ENCODE measurements at regions not wholly inside any gene's neighbourhood (a gene's known extent, or its start where the extent isn't known, plus 50 kb on each side); places are given as distances from the start of the nearest gene placed in this dataset.
"Not testable (repeated sequence)": the region's sequence is repeated elsewhere in the genome, so short reads cannot be mapped to it uniquely, and the experiment has no call there.

DNA sequence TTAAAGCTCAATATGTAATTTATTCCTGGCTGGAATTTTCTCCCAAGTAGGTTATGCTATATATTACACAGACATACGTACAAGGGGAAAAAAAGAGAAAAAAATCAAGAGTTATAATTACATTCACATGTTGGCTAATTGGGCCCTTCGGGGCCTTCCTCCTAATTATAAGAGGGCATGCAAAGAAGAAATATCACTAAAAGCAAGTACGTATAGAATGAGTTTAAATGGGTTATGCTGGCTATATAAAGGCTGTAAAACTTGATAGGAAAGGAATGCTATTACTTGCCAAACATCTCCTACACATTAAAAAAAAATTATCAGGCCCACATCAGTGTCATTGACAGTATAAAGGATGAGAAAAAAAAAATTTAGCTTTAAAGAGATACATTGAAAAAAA lies 1396.1 kb upstream of the ADGRL4 start:
- no peak for DNase-seq (ENCODE audit: low spot score)

GRCh38 chr1:80401757-80402156 lies 1395.2 kb upstream of the ADGRL4 start:
- no peak for DNase-seq (ENCODE audit: low spot score)

DNA sequence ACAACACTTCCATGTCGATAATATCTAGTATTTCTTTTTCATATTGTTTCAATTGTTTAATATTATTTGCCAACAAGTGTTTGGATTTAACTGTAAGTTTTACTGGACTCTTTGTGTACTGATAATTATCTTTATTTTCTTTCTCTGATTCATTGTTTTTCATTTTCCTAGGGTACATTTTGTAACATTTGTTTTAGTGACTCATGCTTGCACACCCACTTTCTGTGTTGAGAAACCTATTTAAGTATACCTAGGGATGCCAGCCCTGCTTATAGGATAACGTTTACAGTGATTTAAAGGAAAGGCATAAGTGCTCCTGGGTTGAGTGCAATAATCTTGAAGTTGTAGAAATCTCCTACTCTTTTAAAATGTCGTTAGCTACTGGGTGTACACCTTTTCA lies 1386.0 kb upstream of the ADGRL4 start:
- no peak for DNase-seq (ENCODE audit: low spot score)

- DNase-seq (ENCODE audit: low spot score): no peak
These were observed 1379.1 kb upstream of the ADGRL4 start for GRCh38 chr1:80385650-80386049.

- DNase-seq (ENCODE audit: low spot score): no peak
These were observed 1378.4 kb upstream of the ADGRL4 start for GRCh38 chr1:80384959-80385358.

- DNase-seq (ENCODE audit: low spot score): no peak
These were observed 1377.7 kb upstream of the ADGRL4 start for GRCh38 chr1:80384083-80384830.

DNA sequence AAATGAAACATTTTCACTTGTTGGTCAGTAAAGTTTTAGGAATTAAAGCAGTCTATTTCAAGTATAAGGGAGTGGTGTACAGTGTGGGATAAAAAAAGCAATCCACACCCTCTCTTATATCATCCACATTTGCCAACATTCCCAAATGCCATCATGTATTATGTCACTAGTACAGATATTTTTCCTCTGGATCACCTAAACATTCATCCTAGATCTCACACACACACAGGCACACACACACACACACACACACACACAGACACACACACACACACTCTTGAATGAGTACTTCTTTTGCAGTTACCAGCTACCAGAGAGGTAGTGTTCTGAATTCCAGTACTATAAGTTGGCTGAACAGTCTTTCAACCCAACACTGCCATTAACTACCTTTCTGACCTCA lies 1369.1 kb upstream of the ADGRL4 start:
- DNase-seq (ENCODE audit: low spot score): no peak

GRCh38 chr1:80375109-80375508 lies 1368.6 kb upstream of the ADGRL4 start:
- no peak for DNase-seq (ENCODE audit: low spot score)

GRCh38 chr1:80369780-80370179 lies 1363.2 kb upstream of the ADGRL4 start:
- DNase-seq (ENCODE audit: low spot score): no peak

DNA sequence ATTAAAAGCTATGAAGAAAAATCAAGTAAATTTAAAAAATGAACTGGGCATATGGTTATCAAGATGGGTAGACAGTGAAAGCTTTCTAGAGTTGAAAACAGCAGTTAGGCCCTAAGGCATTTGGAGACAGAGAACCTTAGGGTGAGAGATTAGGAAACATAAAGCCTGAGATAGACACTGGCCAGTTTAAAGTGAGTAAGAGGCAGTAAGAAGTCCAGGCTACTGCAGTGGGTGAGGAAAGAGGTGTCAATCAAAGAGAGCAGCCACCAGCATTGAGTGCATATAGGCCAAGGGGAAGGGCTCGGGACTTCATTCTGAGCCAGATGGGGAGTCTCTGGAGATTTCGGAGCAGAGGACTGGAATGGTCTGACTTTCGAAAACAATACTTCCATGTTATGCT lies 1360.5 kb upstream of the ADGRL4 start:
- DNase-seq (ENCODE audit: low spot score): no peak

GRCh38 chr1:80365359-80366021 lies 1359.0 kb upstream of the ADGRL4 start:
- no peak for DNase-seq (ENCODE audit: low spot score)

- no peak for DNase-seq (ENCODE audit: low spot score)
These were observed 1357.4 kb upstream of the ADGRL4 start for GRCh38 chr1:80363689-80364475.

- no peak for DNase-seq (ENCODE audit: low spot score)
These were observed 1353.1 kb upstream of the ADGRL4 start for GRCh38 chr1:80359666-80360065.

DNA sequence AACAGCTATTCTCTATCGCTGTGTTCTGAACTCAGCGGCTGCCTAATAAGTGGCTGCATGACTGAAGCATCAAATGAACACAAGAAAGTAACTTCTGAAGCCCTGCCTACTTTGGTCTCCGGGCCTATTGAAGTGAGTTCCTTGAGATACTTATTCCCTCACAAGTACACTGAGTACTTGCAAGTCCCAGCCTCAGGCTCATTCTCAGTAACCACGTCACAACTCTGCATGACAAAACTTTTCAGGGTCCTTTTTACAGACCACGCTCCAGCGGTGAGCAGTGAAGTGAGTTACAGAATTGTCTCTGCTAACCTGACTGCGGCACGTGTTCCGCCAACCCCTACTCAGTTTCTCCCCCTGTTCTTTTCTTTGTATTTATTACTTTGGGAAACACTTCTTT lies 1342.7 kb upstream of the ADGRL4 start:
- no peak for DNase-seq (ENCODE audit: low spot score)

GRCh38 chr1:80341021-80341420 lies 1334.5 kb upstream of the ADGRL4 start:
- no peak for DNase-seq (ENCODE audit: low spot score)

DNA sequence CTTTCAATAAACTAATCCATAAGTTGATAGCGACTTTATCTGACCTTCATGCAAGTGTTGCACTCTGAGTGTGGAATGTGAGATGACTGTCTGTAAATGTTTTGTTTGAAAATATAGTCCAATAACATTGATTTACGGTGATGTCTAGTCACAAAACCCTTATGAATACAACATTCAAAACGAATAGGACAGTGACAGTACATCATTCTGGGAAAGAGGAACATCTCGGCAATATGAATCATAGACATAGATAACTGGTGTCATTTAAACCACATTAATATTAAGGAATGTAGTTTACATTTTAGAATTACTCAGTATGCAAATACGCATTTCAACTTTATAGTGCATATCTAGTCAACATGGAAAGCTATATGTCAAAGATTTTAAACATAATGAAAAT lies 1311.6 kb upstream of the ADGRL4 start:
- no peak for DNase-seq (ENCODE audit: low spot score)

GRCh38 chr1:80310703-80311245 lies 1304.2 kb upstream of the ADGRL4 start:
- no peak for DNase-seq (ENCODE audit: low spot score)

- DNase-seq (ENCODE audit: low spot score): no peak
These were observed 1298.9 kb upstream of the ADGRL4 start for GRCh38 chr1:80305466-80305865.

DNA sequence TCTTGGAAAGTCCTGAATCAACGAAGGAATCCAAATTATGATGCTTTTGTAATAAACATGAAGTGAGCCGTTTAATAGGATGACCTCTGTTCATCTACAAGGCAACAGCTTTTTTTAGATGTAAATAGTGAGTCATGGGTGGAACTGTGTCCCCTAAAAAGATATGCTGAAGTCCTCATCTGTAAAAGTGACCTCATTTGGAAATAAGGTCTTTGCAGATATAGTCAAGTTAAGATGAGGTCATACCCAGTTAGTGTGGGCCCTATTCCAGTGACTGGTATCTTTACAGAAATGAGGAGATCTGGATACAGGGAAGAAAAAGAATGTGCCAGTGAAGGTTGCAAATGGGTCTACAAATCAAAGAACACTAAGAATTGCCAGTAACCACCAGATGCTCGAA lies 1287.3 kb upstream of the ADGRL4 start:
- DNase-seq (ENCODE audit: low spot score): no peak

DNA sequence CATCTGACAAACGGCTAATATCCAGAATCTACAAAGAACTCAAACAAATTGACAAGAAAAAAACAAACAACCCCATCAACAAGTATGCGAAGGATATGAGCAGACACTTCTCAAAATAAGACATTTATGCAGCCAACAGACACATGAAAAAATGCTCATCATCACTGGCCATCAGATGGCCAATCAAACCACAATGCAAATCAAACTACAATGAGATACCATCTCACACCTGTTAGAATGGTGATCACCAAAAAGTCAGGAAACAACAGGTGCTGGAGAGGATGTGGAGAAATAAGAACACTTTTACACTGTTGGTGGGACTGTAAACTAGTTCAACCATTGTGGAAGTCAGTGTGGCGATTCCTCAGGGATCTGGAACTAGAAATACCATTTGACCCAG lies 1282.2 kb upstream of the ADGRL4 start:
- not testable (repeated sequence) for DNase-seq (ENCODE audit: low spot score)

- no peak for DNase-seq (ENCODE audit: low spot score)
These were observed 1276.0 kb upstream of the ADGRL4 start for GRCh38 chr1:80282536-80282935.

GRCh38 chr1:80278936-80279335 lies 1272.4 kb upstream of the ADGRL4 start:
- DNase-seq (ENCODE audit: low spot score): no peak

GRCh38 chr1:80274256-80274655 lies 1267.7 kb upstream of the ADGRL4 start:
- no peak for DNase-seq (ENCODE audit: low spot score)

All from activated CD4-positive, alpha-beta T cell treated with anti-CD3 and anti-CD28 coated beads, Interleukin-2, Interleukin-4, amounts not matched to agents 100 ng/mL and 50 ng/mL, durations not matched to agents 16 hours and 8 hours (primary cell).